ENCODE measurements at regions not wholly inside any gene's neighbourhood (a gene's known extent, or its start where the extent isn't known, plus 50 kb on each side); places are given as distances from the start of the nearest gene placed in this dataset.

DNA sequence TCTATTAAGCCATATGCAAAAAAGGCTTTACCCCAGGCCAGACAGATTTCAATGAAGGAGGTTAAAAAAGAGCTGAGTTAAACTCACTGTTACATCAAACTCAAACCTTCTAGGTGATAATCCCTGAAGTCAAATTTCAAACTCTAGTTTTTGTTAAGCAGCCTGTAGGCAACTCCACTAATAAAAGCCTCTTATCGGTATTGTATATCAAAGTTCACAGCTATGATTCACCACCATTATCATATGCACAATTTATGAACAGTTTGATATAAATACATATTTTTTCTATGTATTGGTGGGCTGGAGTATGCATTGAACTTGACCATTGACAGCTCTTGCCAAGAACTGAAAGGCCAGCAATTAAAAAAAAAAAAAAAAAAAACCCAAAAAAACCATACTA, 308.2 kb downstream of the BTBD3 start:
- TF ChIP-seq, protein P1, sequence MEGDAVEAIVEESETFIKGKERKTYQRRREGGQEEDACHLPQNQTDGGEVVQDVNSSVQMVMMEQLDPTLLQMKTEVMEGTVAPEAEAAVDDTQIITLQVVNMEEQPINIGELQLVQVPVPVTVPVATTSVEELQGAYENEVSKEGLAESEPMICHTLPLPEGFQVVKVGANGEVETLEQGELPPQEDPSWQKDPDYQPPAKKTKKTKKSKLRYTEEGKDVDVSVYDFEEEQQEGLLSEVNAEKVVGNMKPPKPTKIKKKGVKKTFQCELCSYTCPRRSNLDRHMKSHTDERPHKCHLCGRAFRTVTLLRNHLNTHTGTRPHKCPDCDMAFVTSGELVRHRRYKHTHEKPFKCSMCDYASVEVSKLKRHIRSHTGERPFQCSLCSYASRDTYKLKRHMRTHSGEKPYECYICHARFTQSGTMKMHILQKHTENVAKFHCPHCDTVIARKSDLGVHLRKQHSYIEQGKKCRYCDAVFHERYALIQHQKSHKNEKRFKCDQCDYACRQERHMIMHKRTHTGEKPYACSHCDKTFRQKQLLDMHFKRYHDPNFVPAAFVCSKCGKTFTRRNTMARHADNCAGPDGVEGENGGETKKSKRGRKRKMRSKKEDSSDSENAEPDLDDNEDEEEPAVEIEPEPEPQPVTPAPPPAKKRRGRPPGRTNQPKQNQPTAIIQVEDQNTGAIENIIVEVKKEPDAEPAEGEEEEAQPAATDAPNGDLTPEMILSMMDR (IDR thresholded peaks at IDR 0.05): no peak
- no peak for TF ChIP-seq EZH2 (IDR thresholded peaks at IDR 0.05; ENCODE audit: borderline replicate concordance, insufficient read depth, low read depth, low read length, poor library complexity, severe bottlenecking)

Measured in B cell (primary cell).